ENCODE measurements at regions not wholly inside any gene's neighbourhood (a gene's known extent, or its start where the extent isn't known, plus 50 kb on each side); places are given as distances from the start of the nearest gene placed in this dataset.

GRCh38 chr2:203623661-203624060, 82.8 kb upstream of the CD28 start:
- Histone ChIP-seq H3K79me2 (ENCODE audit: control insufficient read depth in 1 of 2, insufficient read depth in 2 of 2, low read length in 2 of 2) (no peaks in the 10 kb centered on the region), H3K36me3 (ENCODE audit: control insufficient read depth in 2 of 4, insufficient read depth in 4 of 4, low read length in 3 of 4) (no peaks in the 10 kb centered on the region), H2BK15ac (ENCODE audit: low read length) (no peak overlapping the region), H3K23me2 (ENCODE audit: low read depth, low read length) (no peaks in the 10 kb centered on the region), H2BK20ac (ENCODE audit: low read length) (no peak overlapping the region), H3K4me1 (replicated peaks in 1 of 4; ENCODE audit: control insufficient read depth in 3 of 4, insufficient read depth in 4 of 4, low read length in 3 of 4) (no peaks in the 10 kb centered on the region), H3K14ac (ENCODE audit: insufficient read length) (no peak overlapping the region), H3K27me3 (replicated peaks in 1 of 4; ENCODE audit: control insufficient read depth in 3 of 4, extremely low read depth in 1 of 4, insufficient read depth in 3 of 4, low read length in 3 of 4) (no peaks in the 10 kb centered on the region), H3K79me1 (ENCODE audit: low read depth, low read length) (no peaks in the 10 kb centered on the region), H3K23ac (ENCODE audit: insufficient read length) (no peak overlapping the region), H2BK12ac (ENCODE audit: low read depth, low read length) (no peak overlapping the region), H3K9me3 (ENCODE audit: insufficient read depth in 2 of 2, low read depth in 1 of 2, low read length in 1 of 2) (no peaks in the 10 kb centered on the region), H4K20me1 (replicated peaks in 1 of 2; ENCODE audit: control insufficient read depth in 1 of 2, insufficient read depth in 2 of 2, low read length in 2 of 2) (no peaks in the 10 kb centered on the region), H2AK5ac (ENCODE audit: low read depth, low read length) (no peak overlapping the region), H3K9ac (replicated peaks in 1 of 4; ENCODE audit: extremely low read depth in 1 of 4, low read depth in 3 of 4, low read length in 3 of 4) (no peak overlapping the region), H3K18ac (ENCODE audit: extremely low read depth, low read length) (no peak overlapping the region), H3K4ac (replicated peaks; ENCODE audit: insufficient read length, low read depth, low read length) (no peak overlapping the region), H2BK120ac (replicated peaks; ENCODE audit: low read depth, low read length) (no peak overlapping the region), H2BK5ac (ENCODE audit: low read depth, low read length) (no peak overlapping the region), H3K27ac (ENCODE audit: low read depth, low read length) (no peak overlapping the region), H2AFZ (ENCODE audit: low read length) (no peak overlapping the region), H3K4me3 (ENCODE audit: extremely low read depth in 1 of 4, insufficient read depth in 2 of 4, low read depth in 3 of 4, low read length in 4 of 4) (no peak overlapping the region), H4K8ac (ENCODE audit: extremely low read depth, insufficient read depth, low read length) (no peak overlapping the region), H3K4me2 (ENCODE audit: insufficient read depth in 1 of 2, low read depth in 2 of 2, low read length in 2 of 2) (no peak overlapping the region), H4K91ac (replicated peaks; ENCODE audit: insufficient read length, low read length) (no peak overlapping the region), H4K5ac (ENCODE audit: insufficient read length, low read depth, low read length) (no peak overlapping the region), H3K56ac (replicated peaks; ENCODE audit: insufficient read length, low read depth, low read length) (no peak overlapping the region)
- no peak for DNase-seq (ENCODE audit: low read depth in 1 of 2, low spot score in 2 of 2)
- FAIRE-seq = no peak
- ChIA-PET POLR2A (ENCODE audit: partially characterized antibody) (interaction anchor here (0.7 kb wide), 1 partner anchor 9 kb away, joined by 3 read pairs; no protein-coding TSS in a partner anchor), CTCF (ENCODE audit: partially characterized antibody) (interaction anchor here (0.5 to 1.2 kb wide), 5 partner anchors 9 to 355 kb away, joined by 3 to 6 read pairs (median 3); no protein-coding TSS in a partner anchor)
- WGBS, 2 experiments (ENCODE audit: extremely low coverage in 1 of 2, insufficient coverage in 1 of 2, insufficient read length in 1 of 2, insufficient replicate concordance in 2 of 2, low coverage in 1 of 2, low lambda C conversion rate in 2 of 2, missing lambda C conversion rate in 1 of 2) = 89% methylated on average over 5 of the region's 6 CpGs; no CpG with 5 or more reads in 1 of the 2 experiments
- no peak for TF ChIP-seq ASH2L (IDR thresholded peaks at IDR 0.05; ENCODE audit: low read length)
- TF ChIP-seq GTF2F1 (IDR thresholded peaks at IDR 0.05; ENCODE audit: borderline replicate concordance, low read depth, low read length) = no peak
- no peak for TF ChIP-seq HDAC2 (IDR thresholded peaks at IDR 0.05; ENCODE audit: borderline replicate concordance in 1 of 2, low read depth in 2 of 2, low read length in 2 of 2)
- TF ChIP-seq, protein P1, sequence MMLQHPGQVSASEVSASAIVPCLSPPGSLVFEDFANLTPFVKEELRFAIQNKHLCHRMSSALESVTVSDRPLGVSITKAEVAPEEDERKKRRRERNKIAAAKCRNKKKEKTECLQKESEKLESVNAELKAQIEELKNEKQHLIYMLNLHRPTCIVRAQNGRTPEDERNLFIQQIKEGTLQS (IDR thresholded peaks at IDR 0.05; ENCODE audit: insufficient read depth, low read depth, low read length) = no peak
- no peak for TF ChIP-seq SIX5 (IDR thresholded peaks at IDR 0.05; ENCODE audit: low read depth, low read length)
- no peak for TF ChIP-seq FOSL1 (IDR thresholded peaks at IDR 0.05; ENCODE audit: insufficient read depth, low read depth, low read length)
- TF ChIP-seq RFX5 (IDR thresholded peaks at IDR 0.05; ENCODE audit: borderline replicate concordance, low read depth, low read length) = no peak
- no peak for TF ChIP-seq POU5F1 (IDR thresholded peaks at IDR 0.05; ENCODE audit: low read depth, low read length)
- TF ChIP-seq USF2 (IDR thresholded peaks at IDR 0.05; ENCODE audit: low read length) = no peak
- no peak for TF ChIP-seq JUND (IDR thresholded peaks at IDR 0.05; ENCODE audit: low read length)
